ENCODE measurements at regions not wholly inside any gene's neighbourhood (a gene's known extent, or its start where the extent isn't known, plus 50 kb on each side); places are given as distances from the start of the nearest gene placed in this dataset.

GRCh38 chr3:73228959-73229358, 167.5 kb downstream of the EBLN2 start:
- TF ChIP-seq, protein P1, sequence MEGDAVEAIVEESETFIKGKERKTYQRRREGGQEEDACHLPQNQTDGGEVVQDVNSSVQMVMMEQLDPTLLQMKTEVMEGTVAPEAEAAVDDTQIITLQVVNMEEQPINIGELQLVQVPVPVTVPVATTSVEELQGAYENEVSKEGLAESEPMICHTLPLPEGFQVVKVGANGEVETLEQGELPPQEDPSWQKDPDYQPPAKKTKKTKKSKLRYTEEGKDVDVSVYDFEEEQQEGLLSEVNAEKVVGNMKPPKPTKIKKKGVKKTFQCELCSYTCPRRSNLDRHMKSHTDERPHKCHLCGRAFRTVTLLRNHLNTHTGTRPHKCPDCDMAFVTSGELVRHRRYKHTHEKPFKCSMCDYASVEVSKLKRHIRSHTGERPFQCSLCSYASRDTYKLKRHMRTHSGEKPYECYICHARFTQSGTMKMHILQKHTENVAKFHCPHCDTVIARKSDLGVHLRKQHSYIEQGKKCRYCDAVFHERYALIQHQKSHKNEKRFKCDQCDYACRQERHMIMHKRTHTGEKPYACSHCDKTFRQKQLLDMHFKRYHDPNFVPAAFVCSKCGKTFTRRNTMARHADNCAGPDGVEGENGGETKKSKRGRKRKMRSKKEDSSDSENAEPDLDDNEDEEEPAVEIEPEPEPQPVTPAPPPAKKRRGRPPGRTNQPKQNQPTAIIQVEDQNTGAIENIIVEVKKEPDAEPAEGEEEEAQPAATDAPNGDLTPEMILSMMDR (IDR thresholded peaks at IDR 0.05), result no peak
- no peak for TF ChIP-seq POLR2A (IDR thresholded peaks at IDR 0.05)
- no peak for TF ChIP-seq POLR2AphosphoS5 (IDR thresholded peaks at IDR 0.05)
- no peak for TF ChIP-seq EP300 (IDR thresholded peaks at IDR 0.05)
